GM12864 (cell line): ENCODE measurements at regions not wholly inside any gene's neighbourhood (a gene's known extent, or its start where the extent isn't known, plus 50 kb on each side); places are given as distances from the start of the nearest gene placed in this dataset.

Experiments used
- DNase-seq: peaks from one replicate; pipeline ENCODE4 v3.0.0-alpha.2; 2011; ENCODE audit warnings: low read depth
- H3K4me3 ChIP-seq: 2 replicates; pipeline ENCODE4 v1.5.1; 2011; ENCODE audit warnings: mild to moderate bottlenecking, low read depth, low read length, control low read depth
- TF ChIP-seq, protein P1 (sequence below): IDR thresholded peaks from 2 replicates; pipeline ENCODE4 v1.5.1; 2011; ENCODE audit warnings: low read depth, mild to moderate bottlenecking, moderate library complexity, low read length, control low read depth, inconsistent platforms; ENCODE audit errors: missing control alignments

DNA sequence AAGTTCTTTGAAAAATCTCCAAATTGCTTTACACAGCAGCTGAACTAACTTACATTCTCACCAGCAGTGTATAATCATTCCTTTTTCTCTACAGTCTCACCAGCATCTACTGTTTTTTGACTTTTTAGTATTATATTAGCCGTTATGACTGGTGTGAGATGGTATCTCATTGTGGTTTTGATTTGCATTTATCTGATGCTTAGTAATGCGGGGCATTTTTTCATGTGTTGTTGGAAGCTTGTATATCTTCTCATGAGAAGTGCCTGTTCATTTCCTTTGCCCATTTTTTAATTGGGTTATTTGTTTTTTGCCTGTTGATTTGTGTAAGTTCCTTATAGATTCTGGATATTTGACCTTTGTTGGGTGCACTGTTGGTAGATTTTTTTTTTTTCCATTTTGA, 931.7 kb downstream of the CENPC start:
- DNase-seq = no peak
- TF ChIP-seq, protein P1, sequence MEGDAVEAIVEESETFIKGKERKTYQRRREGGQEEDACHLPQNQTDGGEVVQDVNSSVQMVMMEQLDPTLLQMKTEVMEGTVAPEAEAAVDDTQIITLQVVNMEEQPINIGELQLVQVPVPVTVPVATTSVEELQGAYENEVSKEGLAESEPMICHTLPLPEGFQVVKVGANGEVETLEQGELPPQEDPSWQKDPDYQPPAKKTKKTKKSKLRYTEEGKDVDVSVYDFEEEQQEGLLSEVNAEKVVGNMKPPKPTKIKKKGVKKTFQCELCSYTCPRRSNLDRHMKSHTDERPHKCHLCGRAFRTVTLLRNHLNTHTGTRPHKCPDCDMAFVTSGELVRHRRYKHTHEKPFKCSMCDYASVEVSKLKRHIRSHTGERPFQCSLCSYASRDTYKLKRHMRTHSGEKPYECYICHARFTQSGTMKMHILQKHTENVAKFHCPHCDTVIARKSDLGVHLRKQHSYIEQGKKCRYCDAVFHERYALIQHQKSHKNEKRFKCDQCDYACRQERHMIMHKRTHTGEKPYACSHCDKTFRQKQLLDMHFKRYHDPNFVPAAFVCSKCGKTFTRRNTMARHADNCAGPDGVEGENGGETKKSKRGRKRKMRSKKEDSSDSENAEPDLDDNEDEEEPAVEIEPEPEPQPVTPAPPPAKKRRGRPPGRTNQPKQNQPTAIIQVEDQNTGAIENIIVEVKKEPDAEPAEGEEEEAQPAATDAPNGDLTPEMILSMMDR = no peak
- H3K4me3 ChIP-seq = no peak overlapping the region

DNA sequence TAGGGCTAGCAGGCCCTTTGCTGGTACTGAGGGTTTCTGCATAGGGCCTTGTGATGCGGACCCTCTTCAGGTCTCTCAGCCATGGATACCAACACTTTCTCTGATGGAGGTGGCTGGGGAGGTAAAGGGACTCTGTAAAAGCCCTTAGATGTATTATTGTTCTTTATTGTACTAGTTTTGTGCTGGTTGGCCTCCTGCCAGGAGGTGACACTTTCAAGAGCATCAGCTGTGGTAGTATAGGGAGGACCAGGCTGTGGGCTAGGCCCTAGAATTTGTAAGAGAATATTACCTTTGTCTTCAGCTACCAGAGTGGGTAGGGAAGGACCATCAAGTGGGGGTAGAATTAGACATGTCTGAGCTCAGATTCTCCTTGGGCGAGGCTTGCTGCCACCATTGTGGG, 936.3 kb downstream of the CENPC start:
- H3K4me3 ChIP-seq = no peak overlapping the region
- TF ChIP-seq, protein P1 = no peak
- DNase-seq = no peak

DNA sequence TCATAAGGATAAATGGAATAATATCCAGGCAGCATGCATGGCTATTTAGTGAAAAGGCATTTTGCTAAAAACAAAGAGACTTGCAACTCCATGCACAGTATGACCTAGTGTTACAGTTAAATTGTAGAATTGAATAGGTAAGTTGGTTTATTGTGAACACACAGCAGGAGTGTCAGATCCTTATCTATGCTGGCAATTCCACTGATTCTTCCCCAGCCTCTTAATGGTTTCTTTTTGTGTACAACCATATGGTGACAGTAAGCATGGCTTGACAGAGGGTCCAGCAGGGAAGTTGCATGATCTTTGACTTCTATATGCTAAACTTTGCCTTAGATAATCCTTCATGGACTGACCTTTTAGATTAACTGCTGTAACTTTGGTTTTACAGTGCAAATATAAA, 936.6 kb upstream of the EPHA5 start:
- no peak for DNase-seq
- TF ChIP-seq, protein P1 = no peak
- H3K4me3 ChIP-seq = no peak overlapping the region

DNA sequence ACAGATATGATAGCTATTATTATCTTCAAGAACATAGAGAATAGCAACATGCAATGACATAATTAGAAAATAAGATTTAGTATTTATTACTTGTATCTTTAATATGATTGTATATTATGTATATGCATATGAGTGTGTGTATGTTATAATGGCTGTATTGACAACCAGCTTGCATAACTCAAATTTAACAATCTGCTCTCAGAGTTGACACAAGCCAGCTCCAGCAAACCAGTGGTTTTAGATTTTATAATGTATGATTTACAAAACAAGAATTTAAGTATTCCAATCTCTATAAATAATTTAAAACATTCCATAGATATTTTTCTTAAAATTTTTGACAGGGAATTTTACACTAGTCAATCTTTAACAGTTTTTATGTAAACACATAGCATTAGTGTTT, 935.9 kb upstream of the EPHA5 start:
- no peak for DNase-seq
- TF ChIP-seq, protein P1 = no peak
- no peak overlapping the region for H3K4me3 ChIP-seq

DNA sequence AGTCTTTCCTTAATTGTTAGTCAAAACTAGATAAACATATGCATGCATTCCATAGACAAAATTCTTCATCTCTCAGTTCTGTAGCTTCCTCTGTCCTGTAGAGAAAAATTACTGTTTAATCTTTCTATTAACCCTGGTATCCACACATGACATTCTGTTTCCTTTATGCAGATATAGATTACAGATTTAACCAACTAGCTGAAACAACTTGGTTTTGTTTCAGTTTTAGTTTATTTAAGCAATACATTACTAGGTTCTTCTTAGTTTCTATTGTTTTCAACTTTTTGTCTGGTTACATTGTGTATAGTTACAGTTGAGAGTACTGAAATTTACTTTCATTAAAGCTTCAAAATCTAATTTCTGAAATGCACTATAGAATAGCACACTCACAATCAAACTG, 933.9 kb upstream of the EPHA5 start:
- H3K4me3 ChIP-seq = no peak overlapping the region

DNA sequence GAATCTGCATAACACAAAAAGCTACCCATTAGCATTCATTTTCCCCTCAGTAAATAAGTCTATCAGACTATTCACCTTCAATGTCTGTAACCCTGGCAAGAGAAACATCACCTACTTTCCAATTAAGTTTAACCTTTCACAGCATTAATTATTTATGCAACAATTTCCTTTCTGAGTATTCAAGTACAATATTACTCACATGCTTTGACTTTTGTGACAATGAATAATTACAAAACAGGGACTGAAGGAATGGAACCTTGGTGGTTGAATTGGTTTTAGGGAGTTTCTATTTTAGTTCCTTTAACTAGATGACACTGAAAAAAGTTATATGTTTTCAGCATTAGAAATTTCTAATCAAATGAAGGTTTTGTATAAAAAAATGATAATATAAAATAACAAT, 932.3 kb upstream of the EPHA5 start:
- H3K4me3 ChIP-seq = no peak overlapping the region
- TF ChIP-seq, protein P1 = no peak
- no peak for DNase-seq

More for the DNA sequence above, 933.9 kb upstream of the EPHA5 start:
- no peak for DNase-seq
- TF ChIP-seq, protein P1 = no peak

DNA sequence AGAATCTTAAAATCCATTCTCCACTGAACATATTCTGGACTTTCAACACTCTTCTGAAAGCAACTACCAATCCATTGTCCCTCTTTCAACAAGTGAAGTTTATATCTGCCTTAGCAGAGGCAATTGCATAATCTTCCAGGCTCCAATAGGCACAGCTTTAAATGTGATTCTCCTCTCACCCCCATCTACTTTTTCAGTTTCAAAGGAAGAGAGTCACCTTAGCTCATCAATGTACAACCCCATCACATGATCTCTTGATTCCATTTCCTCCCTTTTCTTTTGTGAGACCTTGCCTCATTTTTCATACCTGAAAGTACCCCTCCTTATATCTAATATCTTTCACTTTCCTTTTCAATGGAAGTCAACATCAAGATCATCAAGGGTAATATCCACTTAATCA, 921.7 kb upstream of the EPHA5 start:
- TF ChIP-seq, protein P1 = no peak
- DNase-seq = no peak
- H3K4me3 ChIP-seq = no peak overlapping the region
